DMS 273 treated with DMSO at 0.1 percent for 48 hours (cell line): ENCODE measurements at regions not wholly inside any gene's neighbourhood (a gene's known extent, or its start where the extent isn't known, plus 50 kb on each side); places are given as distances from the start of the nearest gene placed in this dataset.

Experiments
- DNase-seq: peaks from one replicate; lab custom pipeline; 2025; lab: John Stamatoyannopoulos, UW

DNA sequence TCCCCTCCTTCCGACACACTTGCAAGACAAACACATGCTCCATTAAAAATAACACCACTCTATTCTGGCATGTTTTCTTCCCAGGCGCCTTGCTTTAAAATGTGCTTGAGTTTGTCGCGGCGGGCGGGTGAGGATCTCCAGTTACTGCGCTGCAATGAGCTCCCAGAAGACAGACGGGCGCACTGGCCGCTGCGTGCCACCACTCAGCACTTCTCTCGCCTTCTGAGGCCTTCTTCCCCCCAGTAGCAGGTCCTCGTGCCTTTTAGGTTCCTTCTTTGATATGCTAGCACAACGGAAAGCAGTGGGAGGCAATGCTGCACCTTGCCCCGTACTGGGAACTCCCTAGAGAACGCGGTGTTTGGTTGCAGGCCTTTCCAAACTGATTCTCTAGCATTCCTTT is 279.5 kb upstream of the NR5A2 start:
- DNase-seq: no peak

DNA sequence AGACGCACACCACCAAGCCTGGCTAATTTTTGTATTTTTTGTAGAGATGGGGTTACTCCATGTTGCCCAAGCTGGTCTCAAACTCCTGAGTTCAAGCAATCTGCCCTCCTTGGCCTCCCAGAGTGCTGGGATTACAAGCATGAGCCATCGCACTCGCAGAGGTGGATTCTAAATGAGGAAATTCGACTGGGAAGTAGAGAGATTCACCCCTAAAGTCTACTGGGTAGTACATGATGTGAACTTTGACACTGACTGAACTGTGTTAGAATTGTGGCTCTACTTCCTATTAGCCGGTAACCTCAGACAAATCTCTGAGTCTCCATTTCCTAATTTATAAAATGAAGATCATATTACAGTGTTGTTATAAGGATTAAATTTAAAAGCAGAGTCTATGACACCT is 276.0 kb upstream of the NR5A2 start:
- no peak for DNase-seq

DNA sequence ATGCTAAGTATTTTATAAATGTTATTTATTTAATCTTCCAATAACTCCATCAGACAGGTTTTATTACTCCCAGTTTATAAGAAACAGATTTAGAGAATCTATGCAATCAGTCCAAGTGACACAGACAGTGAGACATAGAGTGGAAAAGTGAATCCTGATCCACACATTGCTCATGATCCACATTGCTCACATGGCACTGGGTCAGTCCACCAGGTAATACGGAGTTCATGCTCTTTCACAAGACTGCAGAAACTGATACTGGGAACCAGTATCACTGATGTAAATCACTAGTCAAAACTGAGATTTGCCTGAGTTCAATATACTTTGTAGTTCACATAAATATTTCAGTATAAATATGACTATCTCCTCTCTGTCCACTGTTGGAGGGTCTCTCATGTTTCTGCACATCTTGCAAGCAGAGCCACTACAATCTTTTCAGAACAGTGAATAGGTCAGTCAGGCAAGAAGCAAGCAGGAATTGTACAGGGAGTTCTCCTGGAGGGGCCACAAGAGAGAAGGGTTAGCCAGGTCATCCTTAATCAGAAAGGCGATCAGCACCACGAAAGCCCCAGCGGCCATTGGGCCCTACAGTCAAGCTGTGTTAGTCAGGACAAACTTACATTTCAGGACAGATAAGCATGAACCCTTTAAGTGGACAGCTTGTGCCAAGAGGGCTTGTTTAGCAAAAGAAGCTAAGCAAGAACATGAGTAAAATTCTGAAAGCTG is 275.4 kb upstream of the NR5A2 start:
- DNase-seq: no peak

DNA sequence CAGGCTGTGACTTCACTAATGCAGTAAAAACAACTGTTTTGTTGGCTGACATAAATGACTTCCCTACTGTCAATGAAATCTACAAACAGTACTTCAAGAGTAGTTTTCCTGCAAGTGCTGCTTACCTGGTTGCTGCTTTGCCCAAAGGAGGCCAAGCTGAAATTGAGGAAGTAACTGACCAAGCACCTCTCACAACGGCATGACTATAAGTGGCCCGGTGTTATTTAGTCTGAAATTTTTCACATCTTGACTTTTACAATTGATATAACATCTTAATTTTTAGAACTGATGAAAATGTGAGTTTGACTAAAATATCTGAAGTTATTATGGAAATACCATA is 274.9 kb upstream of the NR5A2 start:
- DNase-seq: no peak

DNA sequence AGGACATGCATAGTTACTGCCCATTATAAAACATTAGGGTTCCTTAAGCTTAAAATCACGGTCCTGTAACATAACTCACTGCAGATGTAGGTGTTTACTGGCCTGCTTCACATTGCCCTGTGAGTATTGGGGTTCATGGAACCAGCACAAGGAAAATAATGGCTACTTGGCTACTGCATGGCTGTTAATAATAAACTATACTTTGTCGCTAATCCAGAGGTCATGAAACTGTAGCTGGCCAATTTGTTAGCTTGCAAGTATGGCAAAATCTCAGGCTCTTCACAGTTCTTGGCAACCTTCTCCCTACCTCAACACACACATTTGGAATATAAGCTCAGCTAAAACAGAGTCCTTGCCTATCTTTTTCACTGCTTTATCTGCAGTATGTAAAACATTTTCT is 274.0 kb upstream of the NR5A2 start:
- DNase-seq: no peak

GRCh38 chr1:199756066-199756465 is 271.4 kb upstream of the NR5A2 start:
- no peak for DNase-seq

- no peak for DNase-seq
Observed at GRCh38 chr1:199758626-199759255, 268.8 kb upstream of the NR5A2 start.

- no peak for DNase-seq
Observed at GRCh38 chr1:199759268-199759730, 268.2 kb upstream of the NR5A2 start.

DNA sequence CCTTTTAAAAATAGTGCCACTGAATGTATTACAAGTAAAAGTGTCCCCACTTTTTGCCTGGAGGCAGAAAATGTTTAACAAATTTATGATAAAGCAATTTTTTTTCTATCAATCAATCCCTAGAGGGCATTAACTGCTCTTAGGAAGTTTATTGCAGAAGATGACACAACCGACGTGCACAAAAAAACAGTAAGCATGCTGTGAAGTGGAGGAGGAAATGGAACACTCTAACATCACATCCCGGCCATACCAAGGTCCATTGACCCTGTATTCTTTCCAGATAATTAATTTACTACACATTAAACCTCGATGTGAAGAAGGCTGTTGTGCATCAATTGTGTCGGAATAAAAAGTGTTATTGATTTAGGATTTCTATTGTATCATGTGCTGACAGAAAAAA is 264.9 kb upstream of the NR5A2 start:
- no peak for DNase-seq

DNA sequence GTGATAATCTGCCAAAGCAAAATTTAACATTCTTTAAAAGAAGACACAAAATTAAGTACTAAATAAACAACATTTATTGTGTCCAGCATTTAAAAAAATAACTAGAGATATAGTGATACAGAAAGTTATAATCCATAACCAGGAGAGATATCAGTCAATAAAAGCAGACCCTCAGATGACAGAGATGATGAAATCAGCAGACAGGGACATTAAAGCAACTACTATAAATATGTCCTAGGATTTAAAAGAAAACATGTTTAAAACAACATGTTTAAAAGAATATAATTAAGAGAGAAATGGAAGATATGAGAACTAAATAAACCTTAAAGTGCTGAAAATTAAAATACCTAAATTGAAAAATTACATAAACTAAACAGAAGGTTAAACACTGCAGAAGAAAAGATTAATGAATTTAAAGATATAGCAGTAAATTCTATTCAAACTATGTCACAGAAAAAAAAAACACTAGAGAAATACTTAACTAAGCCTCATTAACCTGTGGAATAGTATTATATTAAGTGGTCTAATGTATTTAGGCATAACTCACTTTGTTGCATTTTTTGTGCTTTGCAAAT is 261.2 kb upstream of the NR5A2 start:
- DNase-seq: no peak

GRCh38 chr1:199767700-199768099 is 259.8 kb upstream of the NR5A2 start:
- no peak for DNase-seq

DNA sequence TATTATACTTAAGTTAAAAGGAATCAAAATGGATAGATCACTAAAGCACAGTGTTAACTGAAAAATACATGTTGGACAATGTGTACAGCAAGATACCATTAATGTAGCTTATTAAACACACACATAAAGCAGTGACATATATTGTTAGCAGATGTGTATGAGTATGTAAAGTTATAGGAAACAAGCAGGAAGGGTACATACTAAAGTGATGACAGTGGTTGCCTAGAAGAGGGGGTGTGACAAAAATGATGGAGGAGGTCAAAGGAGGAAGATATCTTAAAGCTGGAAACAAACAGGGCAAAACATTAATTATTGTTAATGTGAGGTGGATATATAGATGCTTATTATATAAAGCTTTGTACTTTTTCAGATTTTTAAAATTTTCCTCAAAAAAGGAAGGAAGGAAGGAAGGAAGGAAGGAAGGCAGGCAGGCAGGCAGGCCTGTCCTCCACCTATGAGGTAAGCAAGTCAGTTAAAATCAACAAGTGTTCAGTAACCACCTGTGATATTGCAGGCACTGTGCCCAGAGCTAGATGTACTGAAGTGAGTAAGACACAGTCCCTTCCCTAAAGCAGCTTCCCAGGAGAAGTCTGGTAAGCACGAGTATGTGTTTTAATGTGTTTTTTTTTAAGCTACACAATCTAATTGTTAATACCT is 252.9 kb upstream of the NR5A2 start:
- no peak for DNase-seq

DNA sequence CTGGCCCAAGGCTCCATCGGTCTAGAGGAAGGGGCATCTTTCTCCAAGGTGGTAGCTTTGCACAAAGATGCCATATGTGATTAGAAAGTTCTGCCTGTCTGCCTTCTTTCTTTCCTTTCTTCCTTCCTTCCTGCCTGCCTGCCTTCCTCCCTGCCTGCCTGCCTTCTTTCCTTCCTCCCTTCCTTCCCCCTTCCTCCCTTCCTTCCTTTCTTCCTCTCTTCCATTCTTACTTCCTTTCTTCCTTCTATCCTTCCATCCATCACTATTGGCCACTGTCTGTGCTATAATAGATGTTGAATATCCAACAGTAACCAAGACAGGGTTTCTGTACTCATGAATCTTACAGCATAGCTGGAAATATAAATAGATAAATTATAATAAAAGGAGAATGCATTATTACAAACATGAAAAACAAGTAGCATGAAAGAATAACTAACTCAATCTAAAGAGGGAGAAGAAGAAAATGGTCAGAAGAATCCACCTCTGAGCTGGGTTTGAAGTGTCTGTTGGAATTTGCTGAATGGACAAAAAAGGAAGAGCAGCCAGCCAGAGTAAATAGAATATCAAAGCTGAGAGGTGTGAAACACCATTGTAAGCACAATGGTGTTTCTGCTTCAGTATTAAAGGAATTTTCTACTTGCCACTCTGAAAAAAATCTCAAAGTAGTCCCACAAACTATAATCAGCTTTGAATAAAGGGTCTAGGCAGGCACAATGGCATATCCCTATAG is 250.6 kb upstream of the NR5A2 start:
- DNase-seq: no peak

DNA sequence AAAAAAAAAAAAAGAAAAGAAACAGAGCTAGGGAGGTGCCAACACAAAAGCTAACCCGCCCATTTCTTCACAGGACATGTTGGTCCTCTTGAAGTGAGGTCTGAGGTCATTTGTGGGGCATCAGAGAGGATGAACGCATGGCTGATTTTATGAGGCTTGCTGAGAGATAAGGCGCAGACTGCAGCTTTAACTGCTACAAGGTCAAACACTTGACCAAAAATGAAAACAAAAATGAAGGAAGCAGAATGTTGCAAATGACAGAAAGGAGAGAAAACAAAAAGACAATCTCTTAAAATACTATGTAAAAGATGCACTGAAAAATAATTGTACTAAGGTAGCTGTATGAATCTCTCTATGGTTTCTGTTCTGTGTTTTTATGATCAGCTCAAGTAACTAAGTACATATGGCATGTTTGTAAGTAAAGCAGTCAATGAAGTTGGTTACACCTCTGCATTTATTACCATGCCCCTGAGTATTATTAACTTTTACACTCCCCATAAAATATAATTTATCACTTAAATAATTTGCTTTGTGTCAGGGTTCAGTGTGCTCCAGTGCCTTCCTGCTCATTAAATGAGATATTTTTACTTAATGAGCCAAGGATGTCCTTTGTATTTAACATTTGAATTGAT is 249.1 kb upstream of the NR5A2 start:
- DNase-seq: no peak

GRCh38 chr1:199780091-199780490 is 247.4 kb upstream of the NR5A2 start:
- no peak for DNase-seq

DNA sequence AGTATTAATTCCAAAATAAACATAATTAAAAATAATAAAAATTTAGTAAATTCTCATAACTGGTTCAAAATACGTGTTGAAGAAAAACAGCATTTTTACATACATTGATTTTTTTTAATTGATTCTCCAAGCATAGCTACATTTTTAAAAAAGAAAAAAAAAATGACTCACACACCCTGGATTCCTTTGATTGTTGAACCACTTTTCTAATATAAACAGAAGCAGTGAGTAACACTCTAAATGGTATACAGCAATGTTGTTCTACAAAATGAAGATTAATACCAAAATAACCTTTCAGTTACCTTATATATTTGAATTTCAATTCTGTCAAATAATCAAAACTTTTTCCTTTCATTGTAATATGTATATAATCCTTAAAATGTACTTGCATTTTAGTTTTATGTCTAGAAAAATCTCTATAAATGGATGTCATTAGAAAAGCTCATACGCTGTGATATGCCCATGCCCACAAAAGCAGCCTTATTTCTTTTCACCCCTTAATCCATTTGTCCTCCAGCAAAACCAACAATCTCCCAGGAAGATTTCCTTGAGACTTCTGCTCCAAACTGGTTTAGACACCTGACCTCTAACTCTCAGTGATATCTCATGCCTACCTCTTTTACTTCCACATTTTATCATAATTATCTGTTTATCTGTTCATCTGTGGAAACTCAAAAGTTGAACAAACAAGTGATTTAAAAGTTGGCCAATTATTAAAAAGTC is 246.4 kb upstream of the NR5A2 start:
- no peak for DNase-seq

DNA sequence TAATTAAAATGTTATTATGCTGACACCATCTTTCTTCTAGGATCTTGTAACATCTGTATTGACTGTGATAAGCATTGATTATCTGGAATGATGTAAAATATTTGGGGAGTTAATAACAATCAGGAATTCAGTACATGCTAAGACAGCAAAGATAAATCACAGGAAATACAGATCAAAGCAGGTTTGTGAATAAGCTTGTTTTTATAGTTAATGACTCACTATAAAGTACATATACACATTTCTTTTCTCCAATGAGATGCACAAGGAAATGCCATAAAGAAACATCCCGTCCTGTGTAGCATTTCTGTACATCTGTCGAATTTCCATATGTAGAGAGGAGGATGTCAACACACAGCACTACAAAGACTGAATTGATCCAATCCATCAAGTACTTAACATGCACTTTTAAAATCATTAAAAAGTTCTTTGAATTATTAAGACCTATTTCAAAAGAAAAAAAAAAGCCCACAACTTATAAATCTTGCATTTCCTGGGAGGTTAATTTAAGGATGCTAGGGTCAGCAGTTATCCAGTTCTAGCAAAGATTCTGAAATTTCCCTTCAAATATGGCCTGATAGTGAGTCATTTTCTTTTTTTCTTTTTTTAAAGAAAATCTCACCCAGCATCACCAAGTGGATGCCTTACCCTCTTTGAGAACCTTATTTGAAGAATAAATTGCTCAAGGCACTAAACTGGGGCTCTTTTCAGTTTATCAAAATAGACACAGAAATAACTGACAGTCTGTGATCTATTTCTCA is 243.2 kb upstream of the NR5A2 start:
- no peak for DNase-seq

- no peak for DNase-seq
Observed at GRCh38 chr1:199786695-199787094, 240.8 kb upstream of the NR5A2 start.

DNA sequence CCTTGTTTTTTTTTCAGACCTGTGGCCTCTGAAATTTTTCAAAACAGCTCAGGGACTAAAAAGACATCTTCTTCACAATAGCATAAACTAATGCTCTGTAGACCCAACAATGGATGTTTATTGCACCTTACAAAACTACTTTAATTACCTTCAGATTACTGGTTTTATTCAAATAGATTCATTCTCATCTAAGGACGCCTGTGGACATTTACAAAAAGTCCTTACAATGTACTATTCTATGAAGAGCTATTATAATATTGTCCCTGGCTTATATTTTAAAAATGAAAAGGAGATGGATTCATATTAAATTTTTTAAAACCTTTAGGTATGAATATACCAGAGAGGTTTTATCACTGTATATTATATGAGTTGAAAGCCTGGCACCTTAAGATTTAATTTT is 238.4 kb upstream of the NR5A2 start:
- no peak for DNase-seq

DNA sequence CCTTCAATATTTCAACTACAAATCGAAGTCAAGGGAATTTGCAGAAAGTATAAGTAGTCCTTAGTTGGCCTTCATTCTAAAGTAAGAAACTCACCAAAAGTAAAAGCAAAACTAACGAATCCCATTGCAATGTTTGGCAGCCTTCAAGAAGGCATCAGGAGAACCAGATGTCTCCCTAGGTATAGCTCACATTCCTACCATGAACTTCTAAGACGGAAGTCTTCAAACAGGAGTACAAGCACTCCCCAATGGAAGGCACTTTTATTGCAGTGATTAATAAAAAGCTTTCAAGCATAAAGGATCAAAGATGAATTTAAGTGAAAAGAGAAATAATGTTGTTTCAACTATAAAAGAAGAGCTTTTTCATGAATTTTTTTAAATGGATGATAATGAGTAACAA is 236.0 kb upstream of the NR5A2 start:
- no peak for DNase-seq

- DNase-seq: no peak
Observed at GRCh38 chr1:199792874-199793273, 234.6 kb upstream of the NR5A2 start.
